Mesenchymal stem cell (in vitro differentiated cells and primary cell): ENCODE measurements at regions not wholly inside any gene's neighbourhood (a gene's known extent, or its start where the extent isn't known, plus 50 kb on each side); places are given as distances from the start of the nearest gene placed in this dataset.

Experiments
- DNase-seq: peaks from one replicate; pipeline ENCODE4 v3.0.0-alpha.2; 2013
- H2AFZ ChIP-seq: one replicate; pipeline ENCODE4 v1.6.1; 2013; ENCODE audit warnings: low read depth, mild to moderate bottlenecking, control low read depth, inconsistent platforms, low read length, moderate library complexity
- H2AK5ac ChIP-seq: 2 replicates; pipeline ENCODE4 v1.6.1; 2013; ENCODE audit warnings: low read length, moderate library complexity, mild to moderate bottlenecking, inconsistent platforms; ENCODE audit not compliant: severe bottlenecking
- H2BK120ac ChIP-seq: one replicate; pipeline ENCODE4 v1.6.1; 2013; ENCODE audit warnings: low read depth, mild to moderate bottlenecking, inconsistent platforms, low read length, moderate library complexity
- H2BK12ac ChIP-seq, 2 experiments: one replicate each; pipeline ENCODE4 v1.6.1; 2013; ENCODE audit warnings: inconsistent platforms in 2 of 2, low read length in 2 of 2, mild to moderate bottlenecking in 2 of 2, moderate library complexity in 2 of 2, control low read depth in 1 of 2
- H2BK15ac ChIP-seq: one replicate; pipeline ENCODE4 v1.6.1; 2013; ENCODE audit warnings: mild to moderate bottlenecking, low read depth, inconsistent platforms; ENCODE audit not compliant: poor library complexity, severe bottlenecking
- H2BK5ac ChIP-seq: 2 replicates; pipeline ENCODE4 v1.6.1; 2013; ENCODE audit warnings: low read depth, mild to moderate bottlenecking, low read length, control low read depth, inconsistent platforms; ENCODE audit not compliant: poor library complexity, severe bottlenecking
- H3K14ac ChIP-seq, 2 experiments: one replicate each; pipeline ENCODE4 v1.6.1; 2013; ENCODE audit warnings: inconsistent platforms in 2 of 2, low read length in 2 of 2, control low read depth in 1 of 2, mild to moderate bottlenecking in 1 of 2, moderate library complexity in 1 of 2
- H3K18ac ChIP-seq, 2 experiments: one replicate each; pipeline ENCODE4 v1.6.1; 2013; ENCODE audit warnings: inconsistent platforms in 2 of 2, low read length in 2 of 2, control low read depth in 1 of 2, low read depth in 1 of 2, mild to moderate bottlenecking in 1 of 2
- H3K23ac ChIP-seq, 2 experiments: one replicate each; pipeline ENCODE4 v1.6.1; 2013; ENCODE audit warnings: inconsistent platforms in 2 of 2, low read length in 2 of 2, mild to moderate bottlenecking in 2 of 2, moderate library complexity in 2 of 2, control low read depth in 1 of 2
- H3K27ac ChIP-seq: 2 replicates; pipeline ENCODE4 v1.5.1; 2013; ENCODE audit warnings: mild to moderate bottlenecking, moderate library complexity, low read length, control low read depth, inconsistent platforms; ENCODE audit not compliant: poor library complexity, severe bottlenecking
- H3K27me3 ChIP-seq, 2 experiments: 2 replicates each; pipeline versions ENCODE4 v1.6.1 to v1.7.0; 2013; ENCODE audit warnings: low read length in 2 of 2, mild to moderate bottlenecking in 2 of 2, moderate library complexity in 2 of 2, control low read depth in 1 of 2, inconsistent platforms in 1 of 2; ENCODE audit not compliant: control insufficient read depth in 1 of 2, insufficient read depth in 1 of 2
- H3K36me3 ChIP-seq, 2 experiments: 2 replicates each; pipeline versions ENCODE4 v1.6.1 to v1.7.0; 2013; ENCODE audit warnings: low read length in 2 of 2, control low read depth in 1 of 2, inconsistent platforms in 1 of 2, low read depth in 1 of 2, mild to moderate bottlenecking in 1 of 2; ENCODE audit not compliant: insufficient read depth in 2 of 2, control insufficient read depth in 1 of 2
- H3K4ac ChIP-seq, 2 experiments: one replicate each; pipeline ENCODE4 v1.6.1; 2013; ENCODE audit warnings: inconsistent platforms in 2 of 2, low read length in 2 of 2, mild to moderate bottlenecking in 2 of 2, moderate library complexity in 2 of 2, control low read depth in 1 of 2, low read depth in 1 of 2
- H3K4me1 ChIP-seq: 2 replicates; pipeline ENCODE4 v1.6.1; 2013; ENCODE audit warnings: low read depth, low read length, control low read depth; ENCODE audit not compliant: control insufficient read depth, insufficient read depth
- H3K4me2 ChIP-seq: 2 replicates; pipeline ENCODE4 v1.6.1; 2013; ENCODE audit warnings: low read length, mild to moderate bottlenecking, inconsistent platforms; ENCODE audit not compliant: poor library complexity, severe bottlenecking
- H3K4me3 ChIP-seq, 2 experiments: 2 replicates each; pipeline versions ENCODE4 v1.5.1 to v1.7.0; 2013; ENCODE audit warnings: low read length in 2 of 2, mild to moderate bottlenecking in 2 of 2, control low read depth in 1 of 2, low read depth in 1 of 2; ENCODE audit not compliant: insufficient read depth in 1 of 2
- H3K79me1 ChIP-seq: replicated peaks from 2 replicates; pipeline ENCODE4 v1.6.1; 2013; ENCODE audit warnings: mild to moderate bottlenecking, control low read depth, low read length, inconsistent platforms; ENCODE audit not compliant: poor library complexity, severe bottlenecking
- H3K9ac ChIP-seq: 2 replicates; pipeline ENCODE4 v1.7.0; 2013; ENCODE audit warnings: mild to moderate bottlenecking, low read length, moderate library complexity
- H3K9me3 ChIP-seq: 2 replicates; pipeline ENCODE4 v1.7.0; 2013; ENCODE audit warnings: mild to moderate bottlenecking, low read length; ENCODE audit not compliant: control insufficient read depth
- H4K8ac ChIP-seq: one replicate; pipeline ENCODE4 v1.6.1; 2013; ENCODE audit warnings: inconsistent platforms, mild to moderate bottlenecking, low read length, moderate library complexity
- H4K91ac ChIP-seq: one replicate; pipeline ENCODE4 v1.6.1; 2013; ENCODE audit warnings: mild to moderate bottlenecking, low read length, inconsistent platforms
- WGBS: methylation state at CpG from one replicate; pipeline ENCODE4 v1.1.7; 2013; ENCODE audit warnings: mixed read lengths; 5-methylcytosine and 5-hydroxymethylcytosine counted together

- no peak overlapping the region for H4K8ac ChIP-seq
These were observed 89.9 kb upstream of the CXADR start for GRCh38 chr21:17422931-17423330.

GRCh38 chr21:17427157-17427556 lies 85.7 kb upstream of the CXADR start:
- Histone ChIP-seq H3K14ac (no peak overlapping the region), H2BK12ac (no peak overlapping the region), H3K27me3 (peaks cover 0 to 7% of the 10 kb centered on the region in 2 experiments), H3K79me1 (no peaks in the 10 kb centered on the region), H3K4ac (no peak overlapping the region), H3K4me3 (no peak overlapping the region), H3K27ac (no peak overlapping the region), H2AK5ac (no peak overlapping the region), H3K9me3 (no peaks in the 10 kb centered on the region), H4K91ac (no peak overlapping the region), H2BK5ac (no peak overlapping the region), H3K18ac (no peak overlapping the region), H3K36me3 (no peaks in the 10 kb centered on the region), H2BK15ac (no peak overlapping the region), H3K9ac (no peak overlapping the region), H3K4me1 (peaks cover 3% of the 10 kb centered on the region), H2BK120ac (no peak overlapping the region), H3K4me2 (no peak overlapping the region), H3K23ac (no peak overlapping the region), H2AFZ (no peak overlapping the region), H4K8ac (no peak overlapping the region)
- WGBS = 84% methylated on average over 7 of the region's 7 CpGs
- no peak for DNase-seq

More at GRCh38 chr21:17422931-17423330, 89.9 kb upstream of the CXADR start:
- Histone ChIP-seq H3K27ac (no peak overlapping the region), H3K4me2 (no peak overlapping the region), H3K4me1 (no peaks in the 10 kb centered on the region), H3K14ac (no peak overlapping the region), H3K4me3 (no peak overlapping the region), H3K79me1 (no peaks in the 10 kb centered on the region), H3K36me3 (no peaks in the 10 kb centered on the region), H3K18ac (no peak overlapping the region), H2BK5ac (no peak overlapping the region), H3K27me3 (peaks cover 0 to 13% of the 10 kb centered on the region in 2 experiments), H3K4ac (no peak overlapping the region), H2BK120ac (no peak overlapping the region), H4K91ac (no peak overlapping the region), H2AFZ (no peak overlapping the region), H3K23ac (no peak overlapping the region), H2BK12ac (no peak overlapping the region), H2AK5ac (no peak overlapping the region), H3K9ac (no peak overlapping the region), H2BK15ac (no peak overlapping the region), H3K9me3 (no peaks in the 10 kb centered on the region)
- no peak for DNase-seq
- WGBS = 55% methylated on average over 2 of the region's 2 CpGs

- Histone ChIP-seq H3K36me3 (no peaks in the 10 kb centered on the region), H3K27ac (no peak overlapping the region), H3K79me1 (no peaks in the 10 kb centered on the region), H3K4me3 (no peak overlapping the region), H4K91ac (no peak overlapping the region), H2BK12ac (no peak overlapping the region), H3K18ac (no peak overlapping the region), H4K8ac (no peak overlapping the region), H2BK15ac (no peak overlapping the region), H2AFZ (no peak overlapping the region), H3K4ac (no peak overlapping the region), H3K9ac (no peak overlapping the region), H3K14ac (no peak overlapping the region), H3K4me1 (peaks cover 3% of the 10 kb centered on the region), H2AK5ac (no peak overlapping the region), H3K9me3 (no peaks in the 10 kb centered on the region), H3K27me3 (peaks cover 0 to 7% of the 10 kb centered on the region in 2 experiments), H3K23ac (no peak overlapping the region), H2BK120ac (no peak overlapping the region), H3K4me2 (no peak overlapping the region), H2BK5ac (no peak overlapping the region)
- WGBS = 85% methylated on average over 9 of the region's 10 CpGs
- no peak for DNase-seq
These were observed 84.9 kb upstream of the CXADR start for GRCh38 chr21:17427831-17428483.

- Histone ChIP-seq H3K27me3 (peaks cover 0 to 7% of the 10 kb centered on the region in 2 experiments), H3K4me3 (no peak overlapping the region), H3K14ac (no peak overlapping the region), H4K8ac (no peak overlapping the region), H3K27ac (no peak overlapping the region), H2BK120ac (no peak overlapping the region), H2BK5ac (no peak overlapping the region), H3K36me3 (no peaks in the 10 kb centered on the region), H3K4me2 (no peak overlapping the region), H3K4ac (no peak overlapping the region), H2BK15ac (no peak overlapping the region), H3K79me1 (no peaks in the 10 kb centered on the region), H2BK12ac (no peak overlapping the region), H2AFZ (no peak overlapping the region), H3K9me3 (no peaks in the 10 kb centered on the region), H3K9ac (no peak overlapping the region), H4K91ac (no peak overlapping the region), H2AK5ac (no peak overlapping the region), H3K23ac (no peak overlapping the region), H3K18ac (no peak overlapping the region), H3K4me1 (peaks cover 3% of the 10 kb centered on the region)
- no peak for DNase-seq
- WGBS = no CpG with 5 or more reads among the region's 5 CpGs
These were observed 84.4 kb upstream of the CXADR start for GRCh38 chr21:17428484-17428869.
